ENCODE measurements at regions not wholly inside any gene's neighbourhood (a gene's known extent, or its start where the extent isn't known, plus 50 kb on each side); places are given as distances from the start of the nearest gene placed in this dataset.

- Histone ChIP-seq H3K4me3 (no peak overlapping the region), H3K4me1 (ENCODE audit: low read depth) (no peaks in the 10 kb centered on the region), H3K27me3 (no peaks in the 10 kb centered on the region), H3K36me3 (no peaks in the 10 kb centered on the region), H3K9me3 (ENCODE audit: low read depth) (no peaks in the 10 kb centered on the region), H3K27ac (no peak overlapping the region)
- no peak for DNase-seq (ENCODE audit: low read depth in 1 of 2, low spot score in 1 of 2)
- TF ChIP-seq CTCF (IDR thresholded peaks at IDR 0.05; ENCODE audit: low read depth, low read length), result no peak
Observed at GRCh38 chrX:5730556-5730955, 498.1 kb downstream of the NLGN4X start.

GRCh38 chrX:5726224-5726623 is 502.4 kb downstream of the NLGN4X start:
- DNase-seq (ENCODE audit: low read depth in 1 of 2, low spot score in 1 of 2), result no peak
- Histone ChIP-seq H3K4me3 (no peak overlapping the region), H3K27ac (no peak overlapping the region), H3K36me3 (no peaks in the 10 kb centered on the region), H3K4me1 (ENCODE audit: low read depth) (no peaks in the 10 kb centered on the region), H3K27me3 (no peaks in the 10 kb centered on the region), H3K9me3 (ENCODE audit: low read depth) (no peaks in the 10 kb centered on the region)
- TF ChIP-seq CTCF (IDR thresholded peaks at IDR 0.05; ENCODE audit: low read depth, low read length), result no peak

GRCh38 chrX:5724123-5724522 is 504.5 kb downstream of the NLGN4X start:
- no peaks in the 10 kb centered on the region for H3K36me3 ChIP-seq

GRCh38 chrX:5718651-5719050 is 510.0 kb downstream of the NLGN4X start:
- no peak for TF ChIP-seq CTCF (IDR thresholded peaks at IDR 0.05; ENCODE audit: low read depth, low read length)
- no peak for DNase-seq (ENCODE audit: low read depth in 1 of 2, low spot score in 1 of 2)
- Histone ChIP-seq H3K4me1 (ENCODE audit: low read depth) (no peaks in the 10 kb centered on the region), H3K27ac (no peak overlapping the region), H3K4me3 (no peak overlapping the region), H3K9me3 (ENCODE audit: low read depth) (no peaks in the 10 kb centered on the region), H3K36me3 (no peaks in the 10 kb centered on the region), H3K27me3 (no peaks in the 10 kb centered on the region)

More at GRCh38 chrX:5724123-5724522, 504.5 kb downstream of the NLGN4X start:
- no peak overlapping the region for H3K27ac ChIP-seq
- no peak overlapping the region for H3K4me3 ChIP-seq
- H3K4me1 ChIP-seq (ENCODE audit: low read depth), result no peaks in the 10 kb centered on the region
- no peaks in the 10 kb centered on the region for H3K27me3 ChIP-seq
- H3K9me3 ChIP-seq (ENCODE audit: low read depth), result no peaks in the 10 kb centered on the region
- no peak for TF ChIP-seq CTCF (IDR thresholded peaks at IDR 0.05; ENCODE audit: low read depth, low read length)
- no peak for DNase-seq (ENCODE audit: low read depth in 1 of 2, low spot score in 1 of 2)

GRCh38 chrX:5716666-5717065 is 512.0 kb downstream of the NLGN4X start:
- H3K27ac ChIP-seq, result no peak overlapping the region

More at GRCh38 chrX:5716666-5717065, 512.0 kb downstream of the NLGN4X start:
- no peak for DNase-seq (ENCODE audit: low read depth in 1 of 2, low spot score in 1 of 2)
- TF ChIP-seq CTCF (IDR thresholded peaks at IDR 0.05; ENCODE audit: low read depth, low read length), result no peak
- no peaks in the 10 kb centered on the region for H3K9me3 ChIP-seq (ENCODE audit: low read depth)
- H3K36me3 ChIP-seq, result no peaks in the 10 kb centered on the region
- no peak overlapping the region for H3K4me3 ChIP-seq
- no peaks in the 10 kb centered on the region for H3K27me3 ChIP-seq
- no peaks in the 10 kb centered on the region for H3K4me1 ChIP-seq (ENCODE audit: low read depth)

Data from cardiac muscle cell (in vitro differentiated cells and primary cell).